ENCODE measurements at regions not wholly inside any gene's neighbourhood (a gene's known extent, or its start where the extent isn't known, plus 50 kb on each side); places are given as distances from the start of the nearest gene placed in this dataset.

- TF ChIP-seq POLR2A (IDR thresholded peaks at IDR 0.05; ENCODE audit: low read depth, low read length) (no peak), TAF1 (IDR thresholded peaks at IDR 0.05; ENCODE audit: low read depth, low read length) (no peak), SPI1 (IDR thresholded peaks at IDR 0.05; ENCODE audit: low read depth, low read length) (no peak), POLR2AphosphoS5 (IDR thresholded peaks at IDR 0.05; ENCODE audit: low read depth, low read length) (no peak), POU2F2 (IDR thresholded peaks at IDR 0.05; ENCODE audit: low read depth, low read length) (no peak), PAX5 (IDR thresholded peaks at IDR 0.05; ENCODE audit: insufficient read depth, low read length, severe bottlenecking) (no peak)
Observed at GRCh38 chr5:159504857-159505304, 174.6 kb upstream of the IL12B start.
